Endothelial cell of umbilical vein (primary cell): ENCODE measurements at regions not wholly inside any gene's neighbourhood (a gene's known extent, or its start where the extent isn't known, plus 50 kb on each side); places are given as distances from the start of the nearest gene placed in this dataset.

Experiments
- BruUV-seq: library from RNA; stranded (reverse); fragments of 400-500 nt; replicated peaks from 2 replicates; lab custom pipeline; 2021; lab: Mats Ljungman, UMichigan
- CTCF ChIA-PET: fragments of 300-600, 350-600 bp; sonication (Branson Sonifier 250); formaldehyde crosslinking; loops from one replicate; lab custom pipeline; 2021; ENCODE audit warnings: antibody characterized with exemption, inconsistent platforms; lab: Charles Lee
- POLR2A ChIA-PET: fragments of 300-600, 350-600 bp; sonication (Branson Sonifier 250); formaldehyde crosslinking; loops from one replicate; lab custom pipeline; 2021; ENCODE audit warnings: antibody characterized with exemption, inconsistent platforms; lab: Charles Lee
- DNase-seq: peaks from one replicate; pipeline ENCODE4 v3.0.0-alpha.2; 2011; ENCODE audit warnings: low read depth, low spot score
- FAIRE-seq: peaks from 2 replicates; lab custom pipeline; 2011; peaks lifted over from hg19 to GRCh38; lab: Jason Lieb, UNC
- H2AFZ ChIP-seq: 2 replicates; pipeline ENCODE4 v1.6.0; 2012; ENCODE audit warnings: low read depth, low read length, control low read depth, inconsistent platforms
- H3K27ac ChIP-seq: 2 replicates; pipeline ENCODE4 v1.5.1; 2011; ENCODE audit warnings: low read depth, mild to moderate bottlenecking, control low read depth, low read length, moderate library complexity; ENCODE audit not compliant: insufficient read depth
- H3K27me3 ChIP-seq, 2 experiments: 2 replicates each; pipeline versions ENCODE4 v1.6.0 to v1.6.1; 2011; ENCODE audit warnings: low read length in 2 of 2, mixed read lengths in 1 of 2; ENCODE audit not compliant: control insufficient read depth in 2 of 2, insufficient read depth in 2 of 2
- H3K36me3 ChIP-seq, 2 experiments: 2 replicates in 1 of 2; 3 replicates in 1 of 2; pipeline ENCODE4 v1.5.1; 2011; ENCODE audit warnings: low read length in 2 of 2, mild to moderate bottlenecking in 1 of 2, moderate library complexity in 1 of 2; ENCODE audit not compliant: control insufficient read depth in 2 of 2, insufficient read depth in 2 of 2; ENCODE audit errors: extremely low read depth in 1 of 2
- H3K4me1 ChIP-seq: 3 replicates; pipeline ENCODE4 v1.5.1; 2011; ENCODE audit warnings: mild to moderate bottlenecking, low read length; ENCODE audit not compliant: control insufficient read depth, insufficient read depth; ENCODE audit errors: extremely low read depth
- H3K4me2 ChIP-seq: 2 replicates; pipeline ENCODE4 v1.6.1; 2011; ENCODE audit warnings: low read length, control low read depth, mixed read lengths; ENCODE audit not compliant: insufficient read depth
- H3K4me3 ChIP-seq, 3 experiments: fragments of 200-600 bp in 1 of 3; sonication (generic), shearing (Covaris generic) in 1 of 3; replicated peaks in 1 of 3; 2 replicates each; pipeline ENCODE4 v1.5.1; 2011 to 2016; ENCODE audit warnings: control low read depth in 3 of 3, low read length in 3 of 3, mild to moderate bottlenecking in 2 of 3, inconsistent platforms in 1 of 3, low read depth in 1 of 3, moderate library complexity in 1 of 3; ENCODE audit not compliant: insufficient read depth in 1 of 3
- H3K79me2 ChIP-seq: 2 replicates; pipeline ENCODE4 v1.6.0; 2012; ENCODE audit warnings: low read length, inconsistent platforms; ENCODE audit not compliant: control insufficient read depth, insufficient read depth
- H3K9ac ChIP-seq: replicated peaks from 2 replicates; pipeline ENCODE3; 2011; ENCODE audit warnings: low read length, control low read depth; ENCODE audit not compliant: insufficient read depth; ENCODE audit errors: extremely low read depth
- H3K9me1 ChIP-seq: replicated peaks from 3 replicates; pipeline ENCODE4 v1.6.0; 2011; ENCODE audit warnings: mild to moderate bottlenecking, low read length; ENCODE audit not compliant: control insufficient read depth, insufficient read depth; ENCODE audit errors: extremely low read depth
- H3K9me3 ChIP-seq: replicated peaks from 2 replicates; pipeline ENCODE4 v1.5.1; 2012; ENCODE audit warnings: low read length, inconsistent platforms; ENCODE audit not compliant: control insufficient read depth, insufficient read depth
- H4K20me1 ChIP-seq: replicated peaks from 2 replicates; pipeline ENCODE3; 2011; ENCODE audit warnings: mild to moderate bottlenecking, low read length; ENCODE audit not compliant: control insufficient read depth, insufficient read depth; ENCODE audit errors: extremely low read depth
- EZH2 ChIP-seq: IDR thresholded peaks from 2 replicates; pipeline ENCODE4 v1.6.1; 2012; ENCODE audit warnings: borderline replicate concordance, low read depth, mild to moderate bottlenecking, moderate library complexity, low read length, inconsistent platforms; ENCODE audit not compliant: severe bottlenecking
- FOS ChIP-seq: IDR thresholded peaks from 2 replicates; pipeline ENCODE4 v1.6.1; 2011; ENCODE audit warnings: mild to moderate bottlenecking, low read length, moderate library complexity, borderline replicate concordance; ENCODE audit not compliant: insufficient read depth
- GATA2 ChIP-seq: IDR thresholded peaks from 2 replicates; pipeline ENCODE4 v1.7.0; 2011; ENCODE audit warnings: low read depth, mild to moderate bottlenecking, moderate library complexity, mixed read lengths, low read length; ENCODE audit not compliant: insufficient read length, insufficient read depth
- JUN ChIP-seq: IDR thresholded peaks from 2 replicates; pipeline ENCODE4 v1.6.1; 2011; ENCODE audit warnings: borderline replicate concordance, low read depth; ENCODE audit not compliant: insufficient read length, insufficient read depth
- MYC ChIP-seq: IDR thresholded peaks from one replicate; pipeline ENCODE4 v1.6.1; 2011; ENCODE audit warnings: mild to moderate bottlenecking, low read depth, low read length
- POLR2A ChIP-seq: IDR thresholded peaks from 2 replicates; pipeline ENCODE4 v1.6.1; 2012; ENCODE audit warnings: low read depth, mild to moderate bottlenecking, control low read depth, low read length
- POLR2AphosphoS5 ChIP-seq: IDR thresholded peaks from 2 replicates; pipeline ENCODE4 v1.6.1; 2012; ENCODE audit warnings: low read depth, mild to moderate bottlenecking, control low read depth, low read length, moderate library complexity; ENCODE audit not compliant: insufficient read depth
- dilution Hi-C: fragments of 300-500 bp; cut with MboI; formaldehyde crosslinking; loops from one replicate; pipeline ENCODE4 v1.15.0; 2019; ENCODE audit warnings: low sequenced_read_pairs; ENCODE audit not compliant: extremely low pct_ligation_motif_present
- intact Hi-C: fragments of 100-400 bp; cut with micrococcal nuclease; formaldehyde crosslinking; loops from one replicate; pipeline ENCODE4 v1.10.0; 2022
- TF ChIP-seq, protein P1 (sequence below), 2 donors: IDR thresholded peaks; 1 replicate in 1 of 2; 2 replicates in 1 of 2; pipeline ENCODE4 v1.5.1; 2011; ENCODE audit warnings: low read length in 2 of 2, mild to moderate bottlenecking in 2 of 2, moderate library complexity in 2 of 2, control low read depth in 1 of 2, inconsistent platforms in 1 of 2, low read depth in 1 of 2; ENCODE audit not compliant: insufficient read depth in 1 of 2; ENCODE audit errors: extremely low read depth in 1 of 2
- TF ChIP-seq, protein P2 (sequence below): IDR thresholded peaks from 2 replicates; pipeline ENCODE4 v1.6.1; 2011; ENCODE audit not compliant: insufficient read depth, insufficient read length

DNA sequence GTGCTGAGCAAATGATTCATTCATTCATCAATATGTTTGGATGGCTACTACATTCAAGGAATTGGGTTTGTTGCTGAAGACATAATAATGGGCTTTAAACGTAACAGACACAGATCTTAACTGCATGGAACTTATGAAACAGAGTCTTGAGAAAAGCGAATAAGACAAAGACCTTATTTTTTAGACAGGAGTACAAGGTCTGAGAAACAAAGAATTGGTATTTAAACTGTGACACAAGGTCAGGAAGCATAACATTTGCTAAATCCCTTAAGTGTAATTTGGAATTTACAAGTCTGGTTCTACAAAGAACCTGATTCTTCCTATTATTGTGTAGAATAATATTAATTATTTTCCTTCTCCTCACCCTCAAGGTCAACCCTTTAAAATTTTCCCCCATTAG, 565.4 kb upstream of the RGS18 start:
- FAIRE-seq: no peak
- no TSS peak for BruUV-seq

More for the DNA sequence above, 565.4 kb upstream of the RGS18 start:
- ChIA-PET POLR2A (no interaction called here), CTCF (interaction anchor here (1.0 kb wide), 1 partner anchor 719 kb away, joined by 3 read pairs; no protein-coding TSS in a partner anchor)
- no peaks in the 10 kb centered on the region for H3K27me3 ChIP-seq
- no peaks in the 10 kb centered on the region for H3K36me3 ChIP-seq
- no peaks in the 10 kb centered on the region for H3K4me1 ChIP-seq
- no peaks in the 10 kb centered on the region for H3K9me3 ChIP-seq
- H4K20me1 ChIP-seq: no peaks in the 10 kb centered on the region
- no peaks in the 10 kb centered on the region for H3K79me2 ChIP-seq
- no peak for DNase-seq
- no peak overlapping the region for H3K9ac ChIP-seq
- H2AFZ ChIP-seq: no peak overlapping the region
- H3K9me1 ChIP-seq: no peaks in the 10 kb centered on the region
- no peak overlapping the region for H3K4me3 ChIP-seq
- TF ChIP-seq JUN (no peak), POLR2AphosphoS5 (no peak), POLR2A (no peak), FOS (no peak), MYC (no peak), EZH2 (no peak), GATA2 (no peak)
- TF ChIP-seq, protein P1, sequence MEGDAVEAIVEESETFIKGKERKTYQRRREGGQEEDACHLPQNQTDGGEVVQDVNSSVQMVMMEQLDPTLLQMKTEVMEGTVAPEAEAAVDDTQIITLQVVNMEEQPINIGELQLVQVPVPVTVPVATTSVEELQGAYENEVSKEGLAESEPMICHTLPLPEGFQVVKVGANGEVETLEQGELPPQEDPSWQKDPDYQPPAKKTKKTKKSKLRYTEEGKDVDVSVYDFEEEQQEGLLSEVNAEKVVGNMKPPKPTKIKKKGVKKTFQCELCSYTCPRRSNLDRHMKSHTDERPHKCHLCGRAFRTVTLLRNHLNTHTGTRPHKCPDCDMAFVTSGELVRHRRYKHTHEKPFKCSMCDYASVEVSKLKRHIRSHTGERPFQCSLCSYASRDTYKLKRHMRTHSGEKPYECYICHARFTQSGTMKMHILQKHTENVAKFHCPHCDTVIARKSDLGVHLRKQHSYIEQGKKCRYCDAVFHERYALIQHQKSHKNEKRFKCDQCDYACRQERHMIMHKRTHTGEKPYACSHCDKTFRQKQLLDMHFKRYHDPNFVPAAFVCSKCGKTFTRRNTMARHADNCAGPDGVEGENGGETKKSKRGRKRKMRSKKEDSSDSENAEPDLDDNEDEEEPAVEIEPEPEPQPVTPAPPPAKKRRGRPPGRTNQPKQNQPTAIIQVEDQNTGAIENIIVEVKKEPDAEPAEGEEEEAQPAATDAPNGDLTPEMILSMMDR (IDR thresholded peaks at IDR 0.05; ENCODE audit: extremely low read depth in 1 of 2, insufficient read depth in 1 of 2, low read depth in 1 of 2, low read length in 2 of 2): no peak
- TF ChIP-seq, protein P2, sequence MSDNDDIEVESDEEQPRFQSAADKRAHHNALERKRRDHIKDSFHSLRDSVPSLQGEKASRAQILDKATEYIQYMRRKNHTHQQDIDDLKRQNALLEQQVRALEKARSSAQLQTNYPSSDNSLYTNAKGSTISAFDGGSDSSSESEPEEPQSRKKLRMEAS: no peak
- no peak overlapping the region for H3K27ac ChIP-seq
- dilution Hi-C loops (no loop called here), intact Hi-C loops (no loop called here)
- H3K4me2 ChIP-seq: no peak overlapping the region
